RPMI8226 (cell line): ENCODE measurements at regions not wholly inside any gene's neighbourhood (a gene's known extent, or its start where the extent isn't known, plus 50 kb on each side); places are given as distances from the start of the nearest gene placed in this dataset.

Source experiments
- DNase-seq: peaks from one replicate; pipeline ENCODE4 v3.0.0-alpha.2; 2015

DNA sequence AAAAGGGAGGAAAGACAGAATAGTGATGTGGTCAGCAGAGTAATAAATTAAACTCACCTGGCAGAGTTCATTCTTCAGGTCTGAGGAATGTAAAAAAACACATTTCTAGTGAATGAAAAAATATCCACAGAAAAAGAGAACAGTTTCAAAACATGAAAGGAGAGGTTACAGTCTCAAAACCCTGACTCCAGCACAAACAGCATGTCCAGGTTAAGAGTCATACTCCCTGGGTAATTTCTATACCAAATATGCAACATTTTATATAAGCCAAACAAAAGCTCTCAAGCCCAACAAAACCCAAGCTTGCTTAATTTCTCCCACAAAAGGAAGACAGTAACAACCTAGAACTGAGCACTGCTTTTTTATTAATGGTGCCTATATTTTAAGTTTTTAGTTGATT, 173.0 kb downstream of the NTMT2 start:
- no peak for DNase-seq

DNA sequence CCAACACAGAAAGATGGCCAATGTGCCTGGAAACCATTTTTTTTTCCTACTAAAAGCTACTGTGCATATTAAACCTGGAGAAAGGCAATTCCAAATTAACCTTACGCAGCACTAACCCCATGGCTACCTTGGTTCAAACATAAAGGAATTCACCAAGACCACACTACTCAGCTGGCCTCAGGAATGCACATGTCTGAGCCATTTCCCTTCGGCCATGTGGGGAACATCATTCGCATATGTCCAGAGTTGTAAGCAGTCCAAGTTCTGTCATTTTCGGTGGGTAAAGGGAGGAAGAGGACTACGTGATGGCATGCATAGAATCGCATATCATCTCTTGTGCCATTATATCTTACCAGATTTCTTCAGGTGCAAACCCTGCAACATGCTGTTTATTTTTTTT, 175.4 kb downstream of the NTMT2 start:
- no peak for DNase-seq

DNA sequence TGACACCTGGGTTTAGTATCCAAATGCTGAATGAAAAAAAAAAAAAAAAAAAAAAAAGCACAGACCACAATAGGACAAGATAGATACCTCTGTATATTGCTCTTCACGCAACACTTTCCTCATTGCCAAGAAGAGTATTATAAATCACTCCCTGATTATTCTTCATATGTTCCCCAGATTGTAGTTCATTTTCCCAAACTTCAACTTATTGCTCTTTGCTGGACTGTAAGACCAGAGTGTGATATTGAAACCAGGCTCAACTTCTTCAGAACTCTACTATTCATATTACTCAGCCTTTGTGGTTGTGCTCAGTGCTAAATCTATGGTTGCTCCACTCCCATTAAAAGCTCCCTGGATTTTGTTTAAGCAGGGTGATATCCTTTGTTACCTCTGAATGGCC, 180.4 kb downstream of the NTMT2 start:
- no peak for DNase-seq

DNA sequence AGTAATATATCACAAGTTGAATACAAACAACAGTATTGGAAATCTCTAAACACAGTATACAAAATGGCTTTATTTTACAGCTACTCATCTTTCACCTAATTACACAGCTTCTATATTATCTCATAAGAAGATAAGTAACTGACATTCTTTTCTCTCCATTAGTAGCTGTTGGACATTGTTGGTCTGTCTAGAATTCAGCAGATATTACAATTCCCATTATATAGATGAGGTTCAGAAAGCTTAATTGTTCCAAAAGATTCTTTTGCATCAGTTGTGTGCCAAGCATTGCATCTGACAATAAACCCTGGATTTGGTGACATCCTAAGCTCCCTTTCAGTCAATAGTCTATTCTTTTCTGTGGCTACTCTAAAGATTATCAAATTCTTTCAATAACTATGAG, 187.0 kb downstream of the NTMT2 start:
- no peak for DNase-seq

DNA sequence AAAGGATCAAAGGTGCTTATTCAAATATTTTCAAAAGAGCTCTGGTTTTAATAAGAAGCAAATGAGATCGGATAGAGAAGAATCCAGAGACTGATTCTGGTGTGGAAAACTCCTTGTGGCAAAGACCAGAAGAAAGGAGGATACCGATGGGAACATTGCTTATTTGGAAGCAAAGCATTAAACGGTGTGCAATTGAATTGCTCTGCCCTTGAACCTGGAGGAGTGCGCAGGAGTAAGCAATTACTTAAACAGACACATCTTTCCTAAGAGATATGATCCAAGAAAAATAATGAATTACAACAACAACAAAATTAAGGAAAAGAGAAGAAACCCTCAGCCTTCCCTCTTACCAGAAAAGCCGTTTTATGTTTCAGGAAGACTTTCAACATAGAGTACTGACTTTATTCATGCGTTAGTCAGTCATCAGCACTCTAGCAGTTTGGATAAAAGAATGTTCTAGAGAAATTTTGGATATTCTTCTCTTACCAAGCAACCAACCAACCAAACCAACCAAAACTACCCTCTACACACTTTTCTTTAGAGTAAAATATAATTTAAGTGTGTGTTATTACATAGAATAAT, 191.7 kb downstream of the NTMT2 start:
- no peak for DNase-seq

DNA sequence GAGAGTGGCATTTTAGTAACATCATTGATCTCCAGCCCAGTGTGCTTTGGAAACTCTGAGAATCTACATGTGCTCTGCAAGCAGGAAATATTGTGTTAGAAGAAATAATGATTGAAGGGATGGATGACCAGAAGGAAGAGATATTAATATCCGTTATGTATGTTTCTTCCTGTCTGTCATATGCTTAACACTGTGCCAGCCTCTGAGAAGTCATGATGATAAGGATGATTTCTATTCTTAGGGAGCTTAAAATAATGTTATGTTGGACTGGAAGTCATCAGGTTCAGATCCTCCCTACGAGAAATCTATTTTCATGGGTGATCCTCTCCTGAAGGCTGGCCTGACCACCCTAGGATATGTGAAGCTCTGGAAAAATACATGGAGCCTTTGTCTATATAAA, 192.4 kb upstream of the GORAB start:
- DNase-seq: no peak

DNA sequence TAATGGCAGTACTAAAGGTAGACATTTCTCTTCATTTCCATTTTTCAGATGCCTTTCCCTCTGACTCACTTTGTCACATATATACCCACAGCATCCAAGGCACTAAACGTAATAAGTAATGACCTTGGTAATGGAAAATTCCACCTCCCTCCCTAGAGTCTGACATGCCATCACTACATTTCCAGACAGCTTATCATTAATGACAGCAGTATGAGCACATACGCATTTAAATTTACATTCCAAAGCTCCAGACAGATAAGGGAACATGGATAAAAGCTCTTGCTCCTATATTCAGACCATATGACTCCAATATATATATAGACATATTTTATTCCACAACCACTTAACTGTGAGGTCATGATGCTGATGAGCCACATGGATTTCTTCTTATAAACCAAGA, 191.7 kb upstream of the GORAB start:
- DNase-seq: no peak

DNA sequence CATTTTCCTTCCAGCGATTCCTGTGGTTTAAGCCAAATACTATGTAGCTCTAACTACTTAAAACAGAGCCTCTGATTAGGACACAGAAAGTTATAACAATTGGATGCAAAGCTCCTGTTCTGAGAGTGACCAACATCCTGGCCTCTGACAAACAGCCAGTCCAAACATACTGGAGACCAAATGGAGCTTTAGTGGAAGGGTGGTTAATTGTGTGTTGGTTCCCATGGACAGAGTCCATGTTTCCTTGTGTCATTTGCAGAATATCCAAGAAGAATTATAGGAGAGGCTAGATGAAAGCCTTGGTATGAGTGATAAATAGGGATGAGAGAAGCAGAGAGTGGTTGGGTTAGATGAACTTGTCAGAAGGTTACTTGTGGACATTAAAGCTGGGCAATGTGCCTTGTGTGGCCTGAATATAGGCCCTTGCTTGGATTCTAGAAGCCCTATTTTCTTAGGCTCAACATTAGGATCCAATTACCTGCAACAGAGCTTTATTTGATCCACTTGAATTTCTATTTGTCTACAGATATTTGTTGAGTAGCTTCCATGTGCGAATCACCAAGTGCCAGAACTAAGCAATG, 180.5 kb upstream of the GORAB start:
- no peak for DNase-seq

DNA sequence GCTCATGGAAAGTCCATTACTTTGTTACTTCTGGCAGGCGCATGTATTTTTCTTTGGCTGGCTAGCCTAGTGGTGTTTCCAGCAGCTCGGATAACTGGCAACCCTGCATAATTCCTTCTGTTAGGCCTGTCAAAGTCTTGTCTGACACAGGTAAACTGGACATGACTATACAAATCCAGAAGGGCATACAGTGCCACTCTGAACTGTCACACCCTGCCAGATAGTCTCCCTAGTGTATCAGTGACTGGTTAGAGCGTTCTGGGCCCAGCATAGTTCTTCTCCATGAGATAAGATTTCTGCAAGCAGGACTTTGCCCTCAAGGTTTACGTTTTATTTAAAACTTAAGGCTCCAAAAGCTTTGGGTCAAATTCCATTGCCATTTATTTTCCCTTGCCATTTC, 177.7 kb upstream of the GORAB start:
- DNase-seq: no peak

DNA sequence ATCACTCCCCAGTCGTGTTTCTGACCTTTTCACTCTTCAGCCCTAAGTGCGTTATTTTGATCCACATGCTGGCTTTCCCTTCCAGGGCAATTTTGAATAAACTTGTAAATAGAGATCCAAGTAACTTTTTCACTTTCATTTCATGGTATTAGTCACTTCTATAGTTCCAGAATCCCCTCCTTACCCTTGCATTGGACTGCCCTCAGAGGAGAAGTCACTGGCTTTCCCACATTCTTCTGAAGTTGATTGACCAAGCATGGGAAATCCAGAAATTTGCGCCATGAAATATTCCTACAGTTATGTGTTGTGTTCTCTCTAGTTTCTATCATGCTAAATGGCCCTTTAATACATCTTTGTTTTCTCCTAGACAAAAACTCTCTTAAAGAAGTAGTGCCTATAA, 177.3 kb upstream of the GORAB start:
- DNase-seq: no peak

DNA sequence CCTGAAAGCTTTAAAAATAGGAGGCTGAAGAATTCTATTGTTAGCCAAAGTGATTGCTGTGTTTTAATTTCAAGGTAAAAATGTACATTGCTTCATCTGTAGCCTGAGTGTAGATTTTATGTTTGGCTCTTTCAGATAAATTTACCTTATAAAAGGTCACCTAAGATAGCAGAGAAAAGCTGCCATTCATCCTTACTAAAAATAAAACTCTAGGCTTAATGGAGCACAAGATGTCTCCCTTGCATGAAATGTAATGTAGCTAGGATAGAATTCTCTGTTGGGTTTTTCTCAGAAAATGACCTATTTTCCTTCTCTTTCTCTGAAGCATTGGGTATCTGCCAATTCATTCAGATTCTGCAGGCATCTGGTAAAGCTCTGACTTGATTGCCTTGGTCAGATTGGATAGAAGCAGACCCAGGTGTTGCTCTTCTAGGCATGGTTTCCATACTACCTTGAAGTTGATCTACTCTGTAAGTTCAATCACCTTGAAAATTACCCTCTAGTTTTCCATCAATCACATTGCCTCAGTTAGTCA, 176.6 kb upstream of the GORAB start:
- peak; percentile 67 for DNase-seq

DNA sequence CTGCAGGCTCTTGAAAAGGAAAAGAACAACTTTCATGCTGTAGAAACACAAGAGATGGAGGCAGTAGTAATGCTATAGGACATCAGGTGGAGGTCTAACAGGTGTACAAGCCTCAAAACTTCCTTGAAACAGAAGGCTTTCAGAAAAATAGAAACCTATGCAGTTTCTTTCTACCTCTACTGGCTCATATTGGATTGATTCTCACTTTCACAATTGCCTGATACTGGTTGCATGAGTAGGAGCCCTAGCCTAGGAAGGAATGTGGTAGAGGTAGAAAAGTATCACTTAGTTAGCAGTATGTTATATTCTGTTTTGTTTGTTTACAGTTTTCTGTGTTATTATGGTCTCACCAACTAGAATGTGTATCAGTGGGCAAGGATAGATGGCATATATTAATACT, 175.4 kb upstream of the GORAB start:
- peak; percentile 74 for DNase-seq

DNA sequence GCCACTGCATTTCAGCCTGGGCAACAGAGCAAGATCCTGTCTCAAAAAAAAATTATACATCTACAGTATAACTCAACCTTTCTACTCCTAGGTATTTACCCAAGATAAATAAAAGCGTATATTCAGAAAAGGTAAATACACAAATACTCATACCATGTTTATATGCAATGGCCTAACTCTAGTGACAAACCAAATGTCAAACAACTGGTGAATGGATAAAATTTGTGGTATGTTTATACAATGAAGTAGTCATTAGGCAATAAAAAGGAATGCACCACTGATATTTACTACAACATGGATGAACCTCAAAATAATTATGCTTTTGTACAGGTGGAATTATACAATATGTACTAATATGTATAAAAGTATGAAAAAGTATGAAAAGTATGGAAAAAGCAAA, 174.2 kb upstream of the GORAB start:
- DNase-seq: no peak

DNA sequence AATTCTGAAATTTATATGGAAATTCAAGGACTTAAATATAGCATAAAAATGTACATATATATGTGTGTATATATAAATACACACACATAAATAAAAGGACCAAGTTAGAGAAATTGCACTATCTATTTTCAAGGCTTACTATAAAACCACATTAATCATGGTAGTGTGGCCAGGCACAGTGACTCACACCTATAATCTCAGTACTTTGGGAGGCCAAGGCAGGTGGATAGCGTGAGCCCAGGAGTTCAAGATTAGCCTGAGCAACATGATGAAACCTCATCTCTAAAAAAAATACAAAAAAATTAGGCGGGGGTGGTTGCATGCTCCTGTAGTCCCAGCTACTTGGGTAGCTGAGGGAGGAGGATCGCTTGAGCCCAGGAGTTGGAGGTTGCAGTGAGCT, 171.4 kb upstream of the GORAB start:
- DNase-seq: no peak

DNA sequence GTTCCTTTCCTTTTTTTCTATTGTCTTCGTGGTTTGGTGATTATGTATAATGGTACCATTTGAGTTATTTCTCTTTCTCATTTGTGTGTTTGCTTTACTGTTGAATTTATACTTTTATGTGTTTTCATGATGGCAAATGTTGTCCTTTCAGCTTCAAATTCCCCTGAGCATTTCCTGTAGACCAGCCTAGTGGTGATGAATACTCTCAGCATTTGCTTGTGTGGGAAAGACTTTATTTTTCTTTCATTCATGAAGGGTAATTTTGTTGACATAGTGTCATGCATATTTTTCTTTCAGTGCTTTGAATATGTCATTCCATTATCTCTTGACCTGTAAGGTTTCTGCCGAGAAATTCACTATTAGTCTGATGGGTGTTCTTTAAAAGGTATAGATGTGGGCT, 166.6 kb upstream of the GORAB start:
- DNase-seq: no peak

DNA sequence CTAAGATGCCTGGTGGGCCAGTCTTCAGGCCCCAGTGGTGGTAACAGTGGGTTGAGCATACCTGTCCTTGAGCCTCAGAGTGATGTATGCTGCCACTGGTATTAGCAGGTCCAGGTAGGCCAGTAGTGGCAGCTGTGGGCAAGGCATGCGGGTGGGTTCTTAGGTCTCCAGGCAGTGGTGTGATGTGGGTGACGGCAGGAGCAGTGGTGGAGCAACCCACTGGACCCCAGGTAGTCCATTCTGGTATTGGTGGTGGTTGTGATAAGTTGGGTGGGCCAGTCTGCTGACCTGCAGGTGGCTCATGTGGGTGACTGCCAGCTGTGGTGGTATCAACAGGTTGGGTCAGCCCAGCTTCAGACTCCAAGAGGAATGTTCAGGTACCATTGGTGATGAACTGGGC, 165.0 kb upstream of the GORAB start:
- no peak for DNase-seq

DNA sequence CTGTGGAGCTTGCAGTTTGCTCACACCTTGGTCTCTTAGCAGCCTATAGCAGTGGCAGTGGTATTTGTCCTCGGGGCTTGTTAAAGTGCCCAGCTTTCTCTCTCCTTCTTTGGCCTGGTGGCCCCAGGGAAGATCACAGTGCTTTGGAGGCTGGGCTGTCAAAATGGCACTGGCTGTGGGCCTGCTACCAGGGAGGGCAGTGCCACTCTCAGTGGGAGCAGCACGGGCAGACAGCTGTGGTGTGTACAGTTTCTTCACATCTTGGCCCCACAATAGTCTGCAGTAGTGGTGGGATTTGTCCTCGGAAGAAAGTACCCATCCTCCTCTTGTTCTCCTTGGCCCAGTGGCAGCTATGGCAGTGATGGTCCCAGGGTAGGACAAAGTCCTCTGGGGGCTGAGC, 164.4 kb upstream of the GORAB start:
- peak; percentile 21 for DNase-seq

DNA sequence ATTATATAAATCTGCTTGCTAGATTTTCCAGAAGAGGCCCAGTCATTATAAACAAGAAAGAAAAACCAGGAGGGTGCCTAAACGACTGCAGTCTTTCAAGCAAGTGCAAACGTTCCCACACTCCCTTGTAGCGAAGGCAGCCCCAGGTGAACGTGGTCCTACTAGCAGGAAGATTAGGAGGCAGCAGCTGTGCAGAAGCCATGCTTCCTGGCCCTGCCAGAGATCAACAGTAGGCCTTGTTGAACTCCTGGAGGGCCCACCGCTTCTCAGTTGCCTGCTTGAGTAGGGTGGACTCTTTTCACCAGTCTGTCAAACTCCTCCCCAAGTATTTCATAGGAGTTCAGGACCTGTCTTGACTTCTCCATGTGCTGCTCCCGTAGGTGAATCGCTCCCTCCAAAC, 163.0 kb upstream of the GORAB start:
- peak; percentile 53 for DNase-seq

DNA sequence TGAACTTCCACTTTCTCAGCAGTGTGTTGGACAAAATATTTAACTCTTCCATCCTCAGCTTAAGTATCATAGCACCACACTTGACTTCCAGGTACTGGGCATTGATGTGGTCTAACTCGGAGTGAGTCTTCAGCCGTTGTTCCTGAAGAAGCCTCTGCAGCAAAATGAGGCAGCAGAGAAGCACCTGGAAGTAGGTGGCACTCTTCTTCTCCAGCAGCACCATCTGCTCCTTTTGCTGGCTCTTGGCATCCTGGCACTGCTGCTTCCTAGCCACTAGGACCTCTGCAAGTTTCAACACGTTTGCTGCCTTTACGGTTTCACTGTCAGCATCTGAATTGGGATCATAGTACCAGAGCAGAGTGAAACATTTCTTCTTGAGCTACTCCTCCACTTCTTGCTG, 162.5 kb upstream of the GORAB start:
- peak; percentile 82 for DNase-seq

DNA sequence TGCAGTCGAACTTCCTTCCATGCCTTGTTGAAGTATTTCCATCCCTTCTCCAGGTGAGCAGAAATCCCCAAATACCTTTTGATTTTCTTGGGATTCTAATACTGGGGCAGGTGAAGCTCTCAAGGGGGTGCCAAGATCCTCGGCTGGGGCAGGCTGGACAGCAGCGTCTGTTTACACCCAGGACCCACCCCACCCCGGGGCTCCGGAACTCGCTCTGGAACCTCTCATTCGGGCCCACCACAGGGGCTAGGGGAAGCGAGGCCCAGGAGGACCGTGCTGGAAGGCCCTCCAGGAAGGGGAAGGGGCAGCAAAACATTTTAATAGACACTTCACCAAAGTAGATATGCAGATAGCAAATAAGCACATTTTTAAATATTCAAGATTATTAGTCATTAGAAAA, 161.9 kb upstream of the GORAB start:
- no peak for DNase-seq

DNA sequence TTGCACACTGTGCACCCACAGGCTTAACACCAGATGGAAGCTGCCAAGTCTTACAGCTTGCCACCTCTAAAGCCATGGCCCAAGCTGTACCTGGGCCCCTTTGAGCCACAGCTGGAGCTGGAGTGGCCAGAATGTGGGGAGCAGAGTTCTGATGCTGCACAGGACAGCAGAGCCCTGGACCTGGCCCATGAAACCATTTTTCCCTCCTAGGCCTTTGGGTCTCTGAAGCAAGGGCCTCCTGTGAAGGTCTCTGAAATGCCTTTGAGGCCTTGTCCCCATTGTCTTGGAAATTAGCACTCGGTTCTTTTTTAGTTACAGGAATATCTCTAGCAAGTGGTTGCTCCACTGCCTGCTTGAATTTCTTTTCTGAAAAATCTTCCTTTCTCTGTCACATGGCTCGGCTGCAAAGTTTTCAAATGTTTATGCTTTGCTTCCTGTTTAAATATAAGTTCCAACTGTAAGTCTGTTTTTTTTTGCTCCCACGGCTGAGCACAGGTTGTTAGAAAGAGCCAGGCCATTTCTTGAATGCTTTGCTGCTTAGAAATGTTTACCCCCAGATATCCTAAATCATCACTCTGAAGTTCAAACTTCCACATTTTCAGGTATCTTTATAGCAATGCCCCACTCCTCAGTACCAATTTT, 156.8 kb upstream of the GORAB start:
- no peak for DNase-seq

DNA sequence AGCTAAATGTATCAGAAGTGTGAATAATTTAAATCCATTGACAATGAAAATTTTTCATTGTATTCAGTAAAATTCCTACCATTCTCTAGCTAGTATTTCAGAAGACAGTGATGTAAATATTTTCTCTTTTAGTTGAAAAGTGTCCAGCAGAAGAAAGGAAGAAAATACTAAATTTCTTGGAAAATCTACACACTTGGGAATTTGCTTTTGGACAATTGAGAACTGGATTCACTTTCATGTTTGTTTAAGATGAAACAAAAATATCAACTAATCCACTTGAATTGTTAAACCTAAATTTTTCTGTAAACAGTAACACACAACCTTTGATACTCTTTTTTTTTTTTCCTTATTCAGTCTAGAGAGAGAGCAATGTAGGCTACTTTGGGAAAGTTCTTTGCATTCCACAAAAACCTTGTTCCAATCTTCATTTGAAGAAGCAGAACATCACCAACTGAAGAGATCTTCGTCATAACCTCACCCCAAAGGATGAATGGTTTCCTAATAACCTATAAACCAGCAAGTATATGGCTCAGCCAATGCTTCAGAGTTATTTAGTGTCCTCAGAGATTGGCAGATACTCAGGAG, 155.1 kb upstream of the GORAB start:
- no peak for DNase-seq

DNA sequence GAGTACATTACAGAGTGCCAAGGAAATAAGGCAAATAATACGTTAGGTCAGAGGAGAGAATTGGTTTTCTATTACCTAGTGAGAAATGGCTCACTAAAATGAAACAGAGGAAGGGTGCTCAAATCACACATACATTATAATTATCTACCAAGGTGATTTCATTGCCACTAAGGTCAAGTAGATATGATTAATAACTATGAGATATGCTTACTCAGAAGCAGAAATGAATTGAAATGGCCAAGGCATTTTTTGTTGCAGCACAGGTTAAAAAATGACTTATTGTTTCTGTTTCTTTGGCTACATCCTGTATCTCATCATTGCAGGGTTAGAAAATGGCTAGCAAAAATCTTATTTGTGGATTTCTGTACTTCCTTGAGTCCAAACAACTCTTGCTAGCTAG, 154.5 kb upstream of the GORAB start:
- DNase-seq: no peak

DNA sequence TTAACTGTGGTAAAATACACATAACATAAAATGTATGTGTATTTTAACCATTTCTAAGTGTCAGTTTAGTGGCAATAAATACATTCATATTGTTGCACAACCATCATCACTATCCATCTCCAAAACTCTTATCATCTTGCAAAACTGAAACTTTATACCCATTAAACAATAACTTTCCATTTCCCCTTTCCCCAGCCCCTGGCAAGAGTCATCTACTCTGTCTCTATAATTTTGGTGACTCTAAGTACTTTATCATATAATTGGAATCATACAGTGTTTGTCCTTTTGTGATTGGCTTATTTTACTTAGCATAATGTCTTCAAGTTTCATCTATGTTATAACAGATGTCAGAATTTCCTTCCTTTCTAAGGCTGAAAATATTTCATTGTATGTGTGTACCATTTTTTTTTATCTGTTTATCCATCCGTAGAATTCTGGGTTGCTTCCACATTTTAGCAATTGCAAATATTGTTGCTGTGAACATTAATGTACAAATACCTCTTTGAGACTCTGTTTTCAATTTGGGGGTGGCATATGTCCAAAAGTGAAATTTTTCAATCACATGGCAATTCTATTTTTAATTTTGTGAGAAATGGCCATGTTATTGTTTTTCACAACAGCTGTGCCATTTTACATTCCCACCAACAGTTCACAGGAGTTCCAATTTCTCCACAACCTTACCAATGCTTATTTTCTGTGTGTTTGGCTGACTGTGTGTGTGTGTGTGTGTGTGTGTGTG, 153.9 kb upstream of the GORAB start:
- DNase-seq: no peak
